H4 (cell line): ENCODE measurements at regions not wholly inside any gene's neighbourhood (a gene's known extent, or its start where the extent isn't known, plus 50 kb on each side); places are given as distances from the start of the nearest gene placed in this dataset.
"Not testable (repeated sequence)": the region's sequence is repeated elsewhere in the genome, so short reads cannot be mapped to it uniquely, and the experiment has no call there.

Experiments used
- DNase-seq: peaks from one replicate; pipeline ENCODE4 v3.0.0-alpha.2; 2015; ENCODE audit warnings: low spot score

DNA sequence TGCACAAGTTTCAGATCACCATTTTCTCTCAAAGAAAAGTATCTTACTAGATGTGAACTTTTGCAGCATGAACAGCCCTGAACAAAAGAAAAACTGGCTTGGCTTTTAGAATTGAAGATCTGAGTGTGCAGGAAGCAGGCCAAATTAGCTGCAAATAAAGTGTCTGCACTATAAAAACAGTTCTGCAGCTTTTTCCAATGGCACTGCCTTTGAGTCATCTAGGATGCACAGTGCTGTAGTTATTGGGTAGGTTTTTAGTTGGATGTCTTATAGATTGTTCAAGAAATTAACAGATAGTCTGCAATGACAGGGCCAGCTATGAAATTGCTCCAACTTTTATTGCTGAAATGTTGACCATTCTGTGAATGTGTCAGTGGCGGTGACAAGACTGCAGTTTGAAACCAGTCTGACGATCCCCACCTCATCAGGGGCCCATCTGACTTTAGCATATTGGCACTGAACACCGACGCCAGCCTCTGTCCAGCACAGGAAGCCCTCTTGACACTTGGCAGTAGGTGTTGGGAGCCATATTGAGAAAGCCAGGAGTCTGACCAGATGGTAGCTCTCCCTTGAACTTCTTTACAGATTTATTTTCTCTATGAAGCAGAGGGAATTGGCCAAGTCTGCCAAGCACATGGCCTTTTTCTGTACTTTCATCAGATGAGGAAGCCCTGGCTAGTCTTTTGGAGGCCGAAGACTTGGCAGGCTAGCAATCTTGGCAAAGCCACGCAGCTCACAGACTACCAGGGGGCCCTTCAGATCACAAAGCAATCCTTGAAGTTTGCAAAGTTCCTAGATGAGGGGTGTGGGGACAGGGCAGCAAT, 490.6 kb downstream of the NEBL start:
- no peak for DNase-seq

DNA sequence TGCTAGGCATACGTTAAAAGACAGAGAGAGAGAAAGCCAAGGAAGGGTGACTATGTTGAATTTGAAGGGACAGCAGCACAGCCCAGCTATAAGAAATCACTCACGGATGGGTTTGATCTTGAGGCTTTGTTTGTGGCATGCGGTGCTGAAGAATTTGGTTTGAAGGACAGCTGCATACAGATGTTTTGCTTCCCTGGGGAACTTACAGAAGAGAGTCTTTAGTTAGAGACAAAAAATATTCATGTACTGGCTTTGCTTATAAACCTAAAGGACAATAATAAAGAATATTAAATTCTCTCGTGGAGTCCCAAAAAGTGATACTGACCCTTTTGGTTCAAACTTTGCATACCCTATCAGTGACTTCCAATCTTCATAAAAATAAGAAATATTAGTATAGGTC, 491.4 kb downstream of the NEBL start:
- DNase-seq, result no peak

DNA sequence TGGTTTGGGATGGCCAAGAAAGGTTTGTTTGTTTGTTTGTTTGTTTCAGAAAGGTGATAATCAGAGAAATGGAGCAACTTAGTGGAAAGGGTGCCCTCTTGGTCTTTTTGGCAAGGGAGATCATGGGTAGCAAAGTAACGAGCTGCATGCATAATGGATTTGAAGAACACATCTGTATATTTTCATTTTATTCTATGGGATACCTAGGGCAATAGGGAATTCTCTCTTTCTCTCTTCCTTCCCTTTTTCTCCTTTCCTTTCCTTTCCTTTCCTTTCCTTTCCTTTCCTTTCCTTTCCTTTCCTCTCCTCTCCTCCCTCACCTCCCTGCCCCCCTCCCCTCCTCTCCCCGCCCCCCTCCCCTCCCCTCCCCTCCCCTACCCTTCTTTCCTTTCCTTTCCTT, 492.1 kb downstream of the NEBL start:
- DNase-seq, result no peak

DNA sequence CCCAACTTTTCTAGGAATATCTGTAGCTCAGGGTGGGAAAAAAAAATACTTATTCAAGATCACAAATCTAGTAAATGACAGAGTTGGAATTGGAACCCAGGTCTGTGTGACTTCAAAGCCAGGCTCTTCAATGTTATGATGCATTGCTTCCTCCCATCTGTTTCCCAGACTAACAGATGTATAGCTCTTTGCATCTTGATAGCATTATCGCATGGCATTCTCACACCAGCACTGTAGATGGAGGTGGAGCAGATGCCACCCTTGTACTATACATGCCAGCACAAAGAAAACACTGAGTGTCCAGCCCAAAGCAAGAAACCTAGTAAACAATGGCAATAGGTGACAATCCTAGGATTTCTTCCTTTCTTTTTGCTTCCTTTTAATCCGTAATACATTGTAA, 497.3 kb downstream of the NEBL start:
- DNase-seq, result no peak

DNA sequence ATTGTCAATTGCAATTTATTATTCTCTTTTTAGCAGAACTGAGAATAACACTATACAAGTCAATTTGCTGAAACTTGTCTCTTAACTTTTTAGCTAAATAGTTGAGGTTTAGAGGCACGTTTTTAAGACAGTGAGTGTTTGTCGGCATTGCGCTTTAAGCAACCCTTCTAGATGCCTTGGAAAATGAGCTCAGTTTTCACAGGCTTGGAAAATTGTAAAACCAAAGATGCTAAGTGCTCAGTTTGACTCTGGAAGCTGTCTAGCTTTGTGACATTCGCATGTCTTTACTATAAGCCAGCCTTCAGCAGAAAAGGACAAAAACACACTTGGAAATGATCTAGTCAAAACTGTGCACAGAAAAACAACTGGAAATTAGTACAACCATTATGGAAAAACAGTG, 500.4 kb downstream of the NEBL start:
- DNase-seq, result no peak

DNA sequence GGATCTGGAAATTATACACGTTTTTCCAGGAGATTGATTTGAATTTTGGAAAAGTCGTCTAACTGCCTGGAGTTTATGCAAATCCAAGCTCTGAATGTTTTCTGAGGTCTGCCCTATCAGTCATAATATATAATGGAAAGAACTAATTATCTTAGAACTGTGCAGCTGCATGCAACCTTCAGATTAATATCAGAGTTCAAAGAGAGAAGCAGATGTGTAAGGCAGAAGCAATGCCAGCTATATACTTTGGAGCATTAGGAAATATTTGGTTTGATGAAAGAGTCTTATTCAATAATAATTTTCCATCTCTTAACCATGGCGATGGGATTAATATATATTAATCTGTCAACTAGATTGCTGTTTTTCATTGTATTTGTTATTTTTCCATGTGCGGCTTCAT, 500.9 kb downstream of the NEBL start:
- no peak for DNase-seq

DNA sequence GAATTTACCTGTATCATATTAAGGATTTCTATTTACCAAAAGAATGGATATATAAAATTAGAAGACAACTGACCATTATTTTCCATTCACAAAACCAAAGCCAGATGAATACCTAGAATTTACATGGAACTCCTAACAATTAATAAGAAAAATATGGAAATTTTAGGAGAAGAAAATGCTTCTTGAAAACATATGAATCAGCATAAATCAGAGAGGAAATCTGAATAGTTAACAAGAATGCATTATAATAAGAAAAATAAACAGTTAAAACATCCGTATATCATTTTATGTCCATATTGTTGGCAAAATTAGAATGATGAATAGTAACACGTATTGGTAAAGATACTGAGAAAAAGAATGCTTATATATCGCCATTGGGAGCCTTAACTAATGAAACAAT, 505.5 kb downstream of the NEBL start:
- DNase-seq, result no peak

DNA sequence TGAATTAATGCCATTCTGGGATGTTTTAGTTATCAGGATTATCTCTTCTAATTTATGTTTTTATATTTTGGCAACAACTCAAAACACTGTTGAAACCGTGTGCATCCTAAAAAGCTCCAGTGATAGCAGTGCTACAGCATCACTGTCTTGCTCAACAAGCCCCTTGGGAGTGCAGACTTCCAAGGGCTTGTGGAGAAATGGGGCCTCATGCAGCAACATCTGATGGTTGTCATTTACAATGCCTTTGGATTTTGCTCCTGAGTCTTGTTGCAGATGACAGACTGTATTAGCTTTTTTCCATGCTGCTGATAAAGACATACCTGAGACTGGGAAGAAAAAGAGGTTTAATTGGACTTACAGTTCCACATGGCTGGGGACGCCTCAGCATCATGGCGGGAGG, 515.4 kb downstream of the NEBL start:
- DNase-seq, result no peak

DNA sequence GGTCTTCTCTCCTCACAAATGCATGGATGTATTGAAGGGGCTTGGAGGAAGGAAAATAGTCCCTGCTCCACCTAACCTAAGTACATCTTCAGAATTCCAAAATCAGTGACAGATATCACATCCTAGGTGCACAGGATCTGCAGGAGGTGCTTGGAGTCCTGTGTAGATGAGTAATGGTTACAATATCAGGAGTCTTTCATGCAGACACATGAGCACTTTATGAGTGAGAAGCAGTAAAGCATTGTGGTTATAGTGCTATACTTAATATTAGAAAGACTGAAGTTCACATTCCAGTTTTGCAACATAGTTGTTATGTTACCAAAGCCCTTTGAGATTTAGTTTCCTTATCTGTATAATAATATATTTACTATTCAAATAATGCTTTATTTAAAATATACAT, 516.7 kb downstream of the NEBL start:
- DNase-seq, result no peak

DNA sequence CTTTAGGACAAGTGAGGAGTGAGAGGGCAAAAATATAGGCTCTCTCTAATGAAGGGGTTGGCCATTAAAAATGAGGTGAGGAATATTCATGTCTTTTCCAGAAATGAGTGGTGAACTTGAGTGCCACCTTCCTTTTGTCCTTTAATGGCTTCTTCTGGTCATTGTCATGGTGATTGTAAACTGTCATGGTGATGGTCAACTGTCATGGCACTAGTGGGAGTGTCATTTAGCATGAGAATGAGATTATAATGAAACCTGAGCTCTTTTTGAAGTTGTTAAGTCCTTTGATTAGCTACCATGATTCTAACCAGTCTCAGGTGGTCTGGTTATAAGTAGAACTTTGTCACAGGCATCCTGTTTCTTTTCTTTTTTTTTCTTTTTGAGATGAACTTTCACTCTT, 524.4 kb downstream of the NEBL start:
- DNase-seq, result no peak

DNA sequence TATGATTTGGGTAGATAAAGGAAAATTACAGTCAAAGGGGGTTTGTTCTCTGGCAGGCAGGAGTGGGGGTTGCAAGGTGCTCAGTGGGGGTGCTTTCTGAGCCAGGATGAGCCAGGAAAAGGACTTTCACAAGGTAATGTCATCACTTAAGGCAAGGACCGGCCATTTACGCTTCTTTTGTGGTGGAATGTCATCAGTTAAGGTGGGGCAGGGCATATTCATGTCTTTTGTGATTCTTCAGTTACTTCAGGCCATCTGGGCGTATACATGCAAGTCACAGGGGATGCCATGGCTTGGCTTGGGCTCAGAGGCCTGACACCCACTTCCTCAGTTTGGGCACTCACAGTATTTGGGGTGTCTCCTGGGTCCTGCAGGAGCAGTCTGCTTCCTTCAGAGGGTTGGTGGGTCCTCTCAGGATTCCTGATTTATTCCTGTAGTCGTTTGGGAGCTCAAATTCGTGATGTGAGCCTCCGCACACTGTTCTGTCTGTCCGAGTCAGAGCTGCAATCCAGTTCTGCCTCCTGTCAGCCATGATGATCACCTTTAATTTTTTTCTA, 526.1 kb downstream of the NEBL start:
- DNase-seq, result not testable (repeated sequence)

DNA sequence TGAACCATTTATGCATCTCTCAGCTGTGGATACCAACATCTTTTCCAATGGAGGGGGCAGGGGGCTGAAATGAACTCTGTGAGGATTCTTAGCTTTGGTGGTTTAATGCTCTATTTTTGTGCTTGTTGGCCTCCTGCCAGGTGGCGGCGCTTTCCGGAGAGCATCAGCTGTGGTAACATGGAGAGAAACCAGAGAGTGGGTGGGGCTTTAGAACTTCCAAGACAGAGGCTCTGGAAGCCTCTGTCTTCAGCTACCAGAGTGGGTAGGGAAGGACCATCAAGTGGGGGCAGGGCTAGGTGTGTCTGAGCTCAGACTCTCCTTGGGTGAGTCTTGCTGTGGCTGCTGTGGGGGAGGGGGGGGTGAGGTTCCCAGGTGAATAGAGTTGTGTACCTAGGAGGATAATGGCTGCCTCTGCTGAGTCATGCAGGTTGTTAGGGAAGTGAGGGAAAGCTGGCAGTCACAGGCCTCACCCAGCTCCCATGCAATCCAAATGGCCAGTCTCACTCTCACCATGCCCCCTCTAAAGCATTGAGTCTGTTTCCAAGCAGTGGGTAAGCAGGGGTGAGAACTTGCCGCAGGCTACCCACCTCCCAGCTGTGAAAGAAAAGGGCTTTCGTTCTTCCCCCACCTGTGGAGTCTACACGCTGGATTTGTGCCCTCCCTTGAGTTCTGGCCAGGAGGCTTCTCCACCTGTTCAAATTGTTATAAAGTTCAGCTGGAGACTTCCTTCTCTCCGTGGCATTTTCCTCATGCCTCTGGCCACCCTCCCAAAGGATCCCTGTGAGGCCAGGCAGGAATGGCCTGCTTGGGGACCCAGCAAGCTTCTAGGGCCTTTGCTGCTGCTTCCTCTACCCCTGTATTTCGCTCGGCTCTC, 527.0 kb downstream of the NEBL start:
- DNase-seq, result no peak

DNA sequence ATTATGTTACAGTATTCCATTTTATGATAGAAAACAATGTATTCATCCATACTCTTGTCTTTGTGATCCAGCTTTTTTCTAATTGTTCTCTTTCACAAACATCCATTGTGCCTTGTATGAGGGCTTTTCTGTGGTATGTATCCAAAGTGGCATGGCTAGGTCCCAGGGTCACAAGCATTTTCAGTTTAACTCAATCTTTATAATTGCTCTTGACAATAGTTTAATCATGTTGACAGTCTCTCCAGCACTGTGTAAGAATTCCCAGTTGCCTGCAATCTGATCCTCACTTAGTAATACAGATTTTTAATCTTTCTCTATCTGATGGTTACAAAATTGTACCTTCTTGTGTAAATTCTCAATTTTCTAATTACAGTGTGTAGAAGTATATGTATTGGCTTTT, 533.4 kb downstream of the NEBL start:
- DNase-seq, result no peak

DNA sequence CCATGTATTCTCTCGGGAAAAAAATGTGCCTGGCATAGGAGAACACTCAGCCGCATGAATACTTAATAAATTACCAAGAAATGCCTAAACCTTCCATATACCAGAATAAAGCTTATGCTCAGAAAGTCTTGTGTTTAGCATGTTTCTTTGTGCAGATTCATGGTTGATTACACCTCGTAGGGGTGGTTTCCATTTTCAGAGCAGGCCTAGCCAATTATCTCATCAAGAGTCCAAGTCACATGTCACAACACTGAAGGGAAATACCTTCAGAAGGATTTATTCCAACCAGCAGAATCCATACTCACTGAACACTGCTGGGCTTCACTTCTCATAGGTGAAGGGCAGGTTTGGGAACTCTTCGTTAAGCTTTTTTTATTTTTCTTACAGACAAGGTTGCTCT, 539.7 kb downstream of the PLXDC2 start:
- DNase-seq, result no peak

DNA sequence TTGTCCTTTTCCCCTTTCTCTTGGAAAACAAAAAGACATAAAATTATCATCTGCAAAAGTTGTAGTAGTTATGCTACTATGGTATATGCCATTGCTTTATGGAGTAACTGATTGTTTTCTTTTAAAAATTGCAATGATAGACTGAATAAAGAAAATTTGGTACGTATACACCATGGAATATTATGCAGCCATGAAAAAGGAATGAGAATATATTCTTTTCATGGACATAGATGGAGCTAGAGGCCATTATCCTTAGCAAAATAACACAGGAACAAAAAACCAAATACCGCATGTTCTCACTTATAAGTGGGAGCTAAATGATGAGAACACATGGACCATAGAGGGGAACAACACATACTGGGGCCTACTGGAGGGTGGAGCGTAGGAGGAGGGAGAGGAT, 538.8 kb downstream of the PLXDC2 start:
- no peak for DNase-seq

DNA sequence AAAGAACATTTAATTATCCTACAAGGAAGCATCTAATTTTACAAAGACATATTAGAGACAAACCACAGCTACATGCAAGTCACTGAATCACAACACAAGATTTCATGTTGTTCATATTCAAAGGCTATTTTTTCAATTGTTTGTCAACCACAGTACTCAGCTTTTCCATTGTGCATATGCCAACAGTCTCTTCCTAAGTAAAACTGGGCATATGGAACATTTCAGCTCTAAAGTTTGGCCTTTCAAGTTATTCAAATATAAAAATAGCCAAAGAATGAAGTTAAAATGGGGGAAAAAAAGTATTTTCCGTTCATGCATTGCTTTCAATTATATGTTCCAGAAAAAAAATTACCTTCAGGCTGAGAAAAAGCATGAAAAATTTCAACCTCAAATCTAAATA, 537.9 kb downstream of the PLXDC2 start:
- no peak for DNase-seq

DNA sequence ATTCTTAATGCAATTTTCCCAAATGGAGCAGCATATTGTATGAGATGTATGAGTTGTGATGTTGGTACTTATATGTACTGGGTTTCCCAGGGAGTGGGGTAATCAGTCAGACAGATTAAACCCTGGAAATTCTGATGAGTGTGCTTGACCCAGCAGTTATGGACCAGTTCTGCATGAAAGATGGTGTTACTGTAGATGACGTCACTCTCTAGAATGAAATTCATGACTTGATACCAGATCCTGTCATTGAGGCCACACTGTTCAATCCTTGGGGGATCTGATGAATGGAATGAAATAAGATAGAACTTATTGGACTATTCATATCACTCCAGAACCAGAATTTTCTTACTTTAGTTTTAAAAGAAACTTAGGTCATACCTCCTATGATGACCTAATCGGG, 534.3 kb downstream of the PLXDC2 start:
- no peak for DNase-seq

DNA sequence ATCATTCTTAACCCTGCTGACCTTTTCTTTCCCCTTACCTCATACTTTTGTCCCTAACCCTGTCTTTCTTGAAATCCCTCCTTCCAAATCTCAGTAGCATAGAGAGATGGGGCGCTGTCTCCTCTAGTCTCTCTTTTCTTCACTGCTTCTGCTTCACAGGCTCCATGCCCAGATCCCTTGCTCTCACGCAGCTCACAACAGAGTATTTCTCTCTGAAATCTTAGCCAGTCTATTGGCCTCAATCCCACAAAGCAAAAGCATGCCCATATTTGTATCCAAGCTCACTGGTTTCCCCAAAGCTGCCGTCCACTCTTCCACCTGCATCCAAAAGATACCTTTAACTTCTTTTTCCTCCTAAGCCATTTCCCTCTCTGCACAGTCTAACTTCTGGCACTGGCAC, 526.8 kb downstream of the PLXDC2 start:
- no peak for DNase-seq
